Head of caudate nucleus (tissue), 42 donors: ENCODE measurements at regions not wholly inside any gene's neighbourhood (a gene's known extent, or its start where the extent isn't known, plus 50 kb on each side); places are given as distances from the start of the nearest gene placed in this dataset.

Source experiments
- DNase-seq, 42 donors: peaks; one replicate each; pipeline versions ENCODE4 v3.0.0 to v3.0.0-alpha.2; 2020 to 2021; ENCODE audit warnings: mixed read lengths in 7 of 42
- intact Hi-C: fragments of 100-400 bp; cut with DNase I; formaldehyde crosslinking; loops from one replicate; pipeline ENCODE4 v1.15.0; 2022

DNA sequence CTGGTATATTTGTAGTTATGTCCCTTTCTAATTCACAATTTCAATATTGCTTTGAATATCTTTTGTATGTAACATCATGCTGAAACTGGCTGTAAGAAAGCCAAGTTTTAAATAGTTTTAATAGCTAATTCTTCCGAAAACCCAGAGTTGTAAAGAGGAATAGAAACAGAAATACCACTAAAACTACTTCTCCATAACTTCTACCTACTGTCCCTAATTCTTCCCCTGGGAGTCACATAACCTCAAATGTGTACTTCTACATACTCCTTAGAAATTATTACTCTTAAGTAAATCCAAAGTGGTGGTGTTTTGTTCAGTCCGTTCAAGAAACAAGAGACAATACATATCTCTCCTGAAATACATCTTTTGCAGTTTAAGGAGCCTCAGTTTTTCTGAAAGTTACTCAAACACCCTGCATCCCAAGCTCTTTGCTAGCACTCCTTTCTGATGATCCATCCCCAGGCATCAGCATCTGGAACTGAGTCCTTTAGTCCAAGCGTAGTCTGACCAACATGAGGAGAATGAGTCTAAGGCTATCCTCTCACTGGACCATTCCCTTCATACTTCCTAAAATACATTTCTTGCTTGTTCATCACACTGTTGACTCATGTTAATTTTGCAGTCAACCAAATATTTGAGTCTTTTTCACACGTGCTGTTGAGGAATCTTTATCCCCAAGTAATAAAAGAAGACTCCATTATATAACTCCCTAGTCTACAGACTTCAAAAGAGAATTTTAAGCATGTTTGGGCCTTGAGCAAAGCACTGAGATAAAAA is 214.3 kb upstream of the NUDT4 start:
- intact Hi-C loops: no loop called here
- DNase-seq: no peak

DNA sequence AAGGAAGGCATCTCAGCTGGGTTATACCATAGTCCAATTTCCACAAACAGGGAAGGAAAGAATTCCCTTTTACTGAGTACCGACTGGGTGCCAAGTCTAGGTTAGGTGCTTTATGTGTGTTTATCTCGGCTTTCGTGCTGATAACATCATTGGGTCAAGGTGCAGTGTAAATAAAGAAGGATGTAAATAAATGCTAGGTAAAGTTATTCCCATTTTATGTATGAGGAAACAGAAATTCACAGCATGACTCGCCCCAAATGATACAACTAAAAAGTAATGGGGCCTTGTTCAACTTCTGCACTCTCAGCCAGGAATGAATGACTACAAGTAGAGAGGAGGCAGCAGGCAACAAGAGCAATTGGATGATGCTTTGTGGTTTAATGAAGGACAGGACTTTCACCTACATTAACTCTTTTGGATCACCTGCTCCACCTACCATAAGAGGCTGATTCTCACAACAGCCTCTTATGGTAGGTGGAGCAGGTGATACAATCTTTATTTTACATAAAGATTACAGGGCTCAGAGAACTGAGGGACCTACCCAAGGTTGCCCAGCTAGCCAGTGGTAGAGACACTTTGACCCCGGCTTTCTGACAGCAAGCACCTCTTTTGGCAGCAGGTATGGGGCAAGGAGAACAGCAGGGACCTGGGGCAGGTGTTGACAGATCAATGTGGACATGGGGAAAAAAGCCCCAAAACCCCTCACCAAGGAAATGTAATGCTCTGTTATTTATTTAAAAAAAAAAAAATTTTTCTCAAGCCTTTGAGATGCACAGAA is 213.4 kb upstream of the NUDT4 start:
- DNase-seq: no peak

DNA sequence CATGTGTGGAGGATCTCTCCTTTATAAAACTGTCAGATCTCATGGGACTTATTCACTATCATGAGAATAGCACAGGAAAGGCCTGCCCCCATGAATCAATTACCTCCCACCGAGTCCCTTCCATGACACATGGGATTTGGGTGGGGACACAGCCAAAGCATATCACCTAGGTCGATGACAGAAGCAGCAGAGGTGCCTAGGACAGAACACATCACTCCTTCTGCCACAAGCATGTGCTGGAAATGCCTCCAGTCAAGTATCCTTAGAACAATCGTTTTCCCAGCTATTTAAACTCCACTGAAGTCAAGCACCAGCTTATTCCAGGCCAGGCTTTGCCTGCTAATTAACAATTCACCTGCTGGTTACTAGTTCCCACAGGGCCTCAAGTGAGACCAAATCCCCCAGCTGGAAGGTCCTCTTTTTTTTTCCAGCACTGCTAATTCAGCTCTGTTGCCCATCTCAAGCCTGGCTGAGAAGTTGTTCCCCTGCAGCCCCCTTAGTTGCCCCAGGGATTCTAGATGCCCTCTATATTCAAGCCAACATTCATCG is 212.3 kb upstream of the NUDT4 start:
- intact Hi-C loops: no loop called here
- no peak for DNase-seq

More for the DNA sequence above, 213.4 kb upstream of the NUDT4 start:
- intact Hi-C loops: no loop called here

DNA sequence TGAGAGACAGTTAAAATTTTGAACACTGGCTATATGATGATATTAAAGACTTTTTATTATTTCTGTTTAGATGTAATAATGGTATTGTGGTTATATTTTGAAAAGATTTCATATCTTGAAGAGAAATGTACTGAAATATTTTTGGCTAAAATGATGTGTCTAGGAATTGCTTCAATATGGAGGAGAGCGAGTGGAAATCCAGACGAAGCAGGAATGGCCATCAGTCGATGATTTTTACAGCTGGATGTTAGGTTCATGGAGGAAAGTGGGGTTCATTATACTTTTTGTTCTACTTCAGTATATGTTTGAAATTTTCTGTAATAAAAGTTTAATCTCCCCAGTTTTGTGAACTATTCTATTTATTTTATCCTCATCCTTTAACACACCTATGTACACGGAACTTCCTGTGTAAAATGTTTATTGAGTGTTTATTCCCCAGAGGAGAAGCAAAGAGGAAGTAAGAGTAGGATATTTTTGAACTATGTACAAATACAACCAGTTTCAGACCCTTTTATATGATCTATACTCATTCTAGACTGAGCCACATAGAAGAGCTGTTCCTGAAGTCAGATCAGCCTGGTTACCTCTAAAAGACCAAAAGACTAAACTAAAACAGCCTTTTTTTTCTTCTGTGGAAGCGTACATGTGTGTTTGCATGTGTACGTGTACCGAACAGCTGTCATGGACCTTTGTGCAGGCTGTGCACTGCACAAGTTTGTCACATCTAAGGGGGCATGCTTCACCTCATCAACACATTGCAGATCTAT is 211.0 kb upstream of the NUDT4 start:
- intact Hi-C loops: no loop called here
- no peak for DNase-seq

DNA sequence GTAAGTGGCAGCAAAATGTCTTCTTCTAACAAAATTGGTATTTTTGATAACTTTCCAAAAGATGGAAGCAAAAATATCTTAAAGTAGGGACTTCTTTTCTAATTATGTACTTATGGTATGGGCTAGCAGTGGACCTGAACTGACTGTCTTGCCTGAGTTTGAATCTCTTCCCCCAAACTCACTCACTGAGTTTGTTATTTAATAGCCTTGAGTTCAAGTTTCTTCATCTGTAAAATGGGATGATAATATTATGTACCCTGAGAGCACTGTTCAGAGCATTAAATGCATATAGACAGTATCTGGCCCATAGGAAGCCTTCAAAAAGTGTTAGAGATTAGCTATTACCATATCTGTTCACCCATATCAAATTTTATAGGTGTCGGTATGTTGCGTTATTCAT is 210.4 kb upstream of the NUDT4 start:
- DNase-seq: no peak
- intact Hi-C loops: no loop called here

DNA sequence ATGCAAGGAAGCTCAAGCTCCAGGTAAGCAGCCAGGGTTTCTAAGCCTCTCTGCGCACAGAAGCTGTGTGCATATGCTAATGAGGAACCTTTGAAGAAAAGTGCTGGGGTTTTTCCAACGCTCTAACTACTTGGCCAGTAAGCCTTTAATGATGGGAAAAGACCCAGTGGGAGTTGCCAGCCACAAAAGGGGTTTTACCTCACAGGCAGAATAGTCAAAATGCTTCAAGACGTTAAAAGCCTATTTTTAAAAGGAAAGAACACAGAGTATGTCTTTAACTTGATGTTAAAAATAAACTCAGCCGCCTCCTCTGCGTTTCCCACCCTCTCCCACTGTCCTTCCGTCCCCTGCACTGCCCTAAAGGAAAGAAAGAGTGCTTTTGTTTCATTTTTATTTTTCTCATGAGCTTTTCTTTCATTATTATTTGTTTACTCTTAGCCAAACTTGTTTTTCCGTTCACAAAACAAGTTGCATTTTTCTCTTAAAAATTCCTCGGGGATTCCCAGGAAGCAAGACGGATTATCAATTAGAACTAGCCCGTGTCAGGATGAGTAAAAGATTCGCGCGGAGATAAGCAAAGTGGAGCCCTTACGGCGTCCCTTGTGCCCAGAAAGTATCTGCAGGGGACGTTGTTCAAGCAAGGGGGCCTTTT is 209.8 kb upstream of the NUDT4 start:
- peak in 11 of 42 donors; percentile 8 to 49 (median 21) for DNase-seq
- intact Hi-C loops: no loop called here

DNA sequence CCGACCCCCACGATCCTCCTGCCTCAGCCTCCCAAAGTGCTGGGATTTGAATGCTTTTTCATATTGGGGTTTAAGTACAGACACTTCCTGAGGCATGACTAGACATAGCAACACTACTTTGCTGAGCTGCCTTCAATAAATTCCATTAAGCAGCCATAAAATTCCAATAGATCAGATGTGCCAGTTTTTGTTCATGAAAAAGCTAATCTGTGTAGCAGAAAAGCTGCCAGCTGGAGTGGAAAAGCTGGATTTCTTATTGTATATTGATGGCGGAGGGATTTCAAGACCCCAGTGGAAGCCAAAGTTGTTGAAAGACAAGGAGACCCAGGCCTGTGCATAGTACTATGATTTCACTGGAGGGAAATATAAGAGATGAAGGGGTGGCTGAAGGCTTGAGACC is 209.0 kb upstream of the NUDT4 start:
- DNase-seq: no peak
- intact Hi-C loops: no loop called here

DNA sequence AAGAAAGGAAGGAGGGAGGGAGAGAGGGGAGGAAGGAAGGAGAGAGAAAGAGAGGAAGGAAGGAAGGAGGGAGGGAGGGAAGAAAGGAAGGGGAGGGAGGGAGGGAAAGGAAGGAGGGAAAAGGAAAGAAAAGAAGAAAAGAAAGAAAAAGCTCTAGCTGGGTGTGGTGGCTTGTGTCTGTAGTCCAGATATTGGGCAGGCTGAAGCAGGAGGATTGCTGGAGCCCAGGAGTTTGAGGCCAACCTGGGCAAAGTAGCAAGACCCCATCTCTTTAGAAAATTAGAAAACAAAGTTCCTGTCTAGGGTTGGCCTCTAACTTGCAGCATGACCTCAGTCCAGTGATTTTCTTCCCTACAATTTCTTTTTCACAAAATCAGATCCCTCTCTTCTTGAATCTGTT is 208.2 kb upstream of the NUDT4 start:
- intact Hi-C loops: no loop called here

DNA sequence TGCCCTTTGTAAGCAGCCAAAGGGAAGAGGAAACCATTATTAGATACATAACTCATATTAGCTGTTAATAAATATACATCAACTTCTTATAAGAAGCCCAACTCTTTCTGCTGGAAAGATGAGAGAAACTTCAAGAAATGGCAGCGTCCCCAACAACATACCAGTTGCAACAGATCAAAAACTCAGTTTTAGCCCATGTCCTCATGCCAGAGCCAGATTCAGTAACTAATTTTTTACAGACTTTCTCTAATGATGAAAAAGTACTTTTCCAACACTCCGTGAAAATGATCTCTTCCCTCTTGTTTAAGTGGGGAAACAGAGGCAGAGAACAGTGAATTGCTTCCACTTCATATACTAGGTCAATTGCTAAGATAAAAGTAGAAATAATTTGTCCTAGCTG is 206.8 kb upstream of the NUDT4 start:
- DNase-seq: no peak
- intact Hi-C loops: no loop called here

More for the DNA sequence above, 208.2 kb upstream of the NUDT4 start:
- no peak for DNase-seq

DNA sequence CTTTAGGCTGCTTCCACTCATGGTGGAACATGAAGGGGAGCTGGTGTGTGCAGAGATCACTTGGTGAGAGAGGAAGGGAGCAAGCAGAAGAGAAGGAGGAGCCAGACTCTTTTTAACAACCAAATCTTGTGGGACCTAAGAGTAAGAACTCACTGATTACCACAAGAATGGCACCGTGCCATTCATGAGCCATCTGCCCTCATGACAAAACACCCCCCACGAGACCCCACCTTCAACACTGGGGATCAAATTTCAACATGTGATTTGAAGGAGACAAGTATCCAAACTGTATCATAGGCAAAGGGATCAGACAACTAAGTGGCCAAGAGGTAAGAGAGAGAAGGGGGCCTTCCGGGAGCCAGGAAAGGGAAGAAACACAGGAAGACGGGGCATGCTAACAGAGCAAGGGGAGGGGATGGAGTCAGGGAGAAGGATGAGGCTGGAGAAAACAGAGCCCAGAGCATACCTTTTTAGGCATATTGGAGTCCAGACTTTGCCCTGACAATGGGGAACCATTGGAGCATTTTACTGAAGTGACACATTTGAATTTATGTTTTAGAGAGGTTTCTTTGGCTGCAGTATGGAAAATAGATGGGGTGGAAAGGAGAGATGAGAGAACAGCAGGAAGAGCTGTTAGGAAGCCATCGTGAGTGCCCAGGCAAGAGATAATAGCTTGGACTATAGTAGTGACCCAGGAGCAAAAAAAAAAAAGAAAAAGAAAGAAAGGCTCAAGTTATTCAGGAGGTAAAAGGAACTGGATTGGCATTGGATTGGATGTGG is 204.4 kb upstream of the NUDT4 start:
- intact Hi-C loops: no loop called here
- no peak for DNase-seq

DNA sequence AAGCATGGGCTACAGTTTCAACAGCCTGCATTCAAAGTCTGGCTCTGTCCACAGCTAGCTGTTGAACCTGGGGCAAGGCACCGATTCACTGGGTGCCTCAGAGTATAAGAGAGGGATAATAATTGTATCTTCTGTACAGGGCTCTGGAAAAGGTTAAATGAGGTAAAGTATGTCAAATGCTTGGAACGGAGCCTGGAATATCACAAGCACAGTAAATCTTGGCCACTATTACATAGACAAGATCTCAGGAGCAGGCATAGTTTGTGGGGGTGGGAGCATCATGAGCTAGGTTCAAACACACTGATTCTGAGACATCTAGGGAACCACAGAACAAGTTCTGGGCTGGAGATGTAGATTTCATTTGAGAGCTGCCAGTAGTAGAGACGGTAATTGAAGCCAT is 203.7 kb upstream of the NUDT4 start:
- intact Hi-C loops: no loop called here
- DNase-seq: no peak

DNA sequence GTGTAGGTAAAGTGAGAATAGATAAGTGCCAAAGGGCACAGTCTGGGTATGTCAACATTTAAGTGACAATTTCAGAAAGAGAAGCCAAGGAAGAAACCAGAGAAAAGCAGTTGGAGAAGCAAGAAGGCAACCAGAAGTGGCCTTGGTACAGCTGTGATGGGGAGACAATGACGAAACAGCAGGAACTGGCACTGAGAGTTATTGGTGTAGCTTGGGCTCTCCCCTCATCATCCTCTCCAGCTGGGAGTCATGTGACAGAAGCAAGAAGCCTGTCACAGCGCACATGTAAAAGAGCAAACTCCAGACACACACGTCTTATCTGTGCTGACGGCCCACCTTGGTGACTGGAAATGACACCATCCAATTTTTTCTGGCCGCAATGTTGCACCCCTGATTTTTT is 203.3 kb upstream of the NUDT4 start:
- intact Hi-C loops: no loop called here
- DNase-seq: no peak

DNA sequence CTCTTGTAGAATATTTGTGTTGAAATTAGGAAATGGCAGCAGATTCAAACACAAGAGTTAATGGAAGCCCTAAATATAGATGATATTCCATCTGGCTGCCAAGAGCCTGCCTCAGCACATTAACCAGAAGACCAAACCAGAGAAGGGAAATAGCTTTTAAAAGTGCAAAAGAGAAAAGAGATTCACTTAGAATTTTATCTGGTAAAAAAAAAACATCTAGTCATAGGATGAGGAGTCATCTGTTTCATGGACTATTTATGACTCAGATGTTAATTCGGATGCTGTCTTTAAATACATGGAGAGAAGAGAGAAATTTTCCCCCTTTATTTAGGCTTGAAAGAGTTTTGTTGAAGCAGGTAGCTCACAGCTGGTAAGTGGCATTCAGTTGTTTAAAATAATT is 201.6 kb upstream of the NUDT4 start:
- DNase-seq: no peak
- intact Hi-C loops: no loop called here

DNA sequence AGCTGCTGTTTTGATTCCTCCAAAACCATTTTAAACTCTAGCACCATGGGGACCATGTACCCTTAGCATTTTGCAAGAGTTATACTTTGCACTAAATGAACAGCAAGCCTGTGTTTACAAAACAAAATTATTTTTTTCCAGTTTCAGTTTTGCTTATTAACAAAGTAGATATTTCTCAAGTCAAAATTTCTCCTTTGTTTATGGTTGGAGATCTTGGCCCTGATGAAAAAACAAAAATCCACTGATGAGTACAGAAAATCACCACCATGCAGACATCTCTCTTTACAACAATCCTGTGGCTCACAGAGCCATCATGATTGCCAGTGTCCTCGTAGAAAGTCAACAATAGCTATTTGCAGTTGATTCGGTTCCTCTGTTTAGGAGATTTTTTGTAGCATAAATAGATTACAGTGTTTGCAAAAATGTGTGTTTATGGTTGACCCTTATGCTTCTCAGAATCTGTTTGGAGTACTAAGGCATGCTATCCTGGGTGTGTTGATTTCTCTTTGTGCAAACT is 201.1 kb upstream of the NUDT4 start:
- intact Hi-C loops: no loop called here
- DNase-seq: no peak

DNA sequence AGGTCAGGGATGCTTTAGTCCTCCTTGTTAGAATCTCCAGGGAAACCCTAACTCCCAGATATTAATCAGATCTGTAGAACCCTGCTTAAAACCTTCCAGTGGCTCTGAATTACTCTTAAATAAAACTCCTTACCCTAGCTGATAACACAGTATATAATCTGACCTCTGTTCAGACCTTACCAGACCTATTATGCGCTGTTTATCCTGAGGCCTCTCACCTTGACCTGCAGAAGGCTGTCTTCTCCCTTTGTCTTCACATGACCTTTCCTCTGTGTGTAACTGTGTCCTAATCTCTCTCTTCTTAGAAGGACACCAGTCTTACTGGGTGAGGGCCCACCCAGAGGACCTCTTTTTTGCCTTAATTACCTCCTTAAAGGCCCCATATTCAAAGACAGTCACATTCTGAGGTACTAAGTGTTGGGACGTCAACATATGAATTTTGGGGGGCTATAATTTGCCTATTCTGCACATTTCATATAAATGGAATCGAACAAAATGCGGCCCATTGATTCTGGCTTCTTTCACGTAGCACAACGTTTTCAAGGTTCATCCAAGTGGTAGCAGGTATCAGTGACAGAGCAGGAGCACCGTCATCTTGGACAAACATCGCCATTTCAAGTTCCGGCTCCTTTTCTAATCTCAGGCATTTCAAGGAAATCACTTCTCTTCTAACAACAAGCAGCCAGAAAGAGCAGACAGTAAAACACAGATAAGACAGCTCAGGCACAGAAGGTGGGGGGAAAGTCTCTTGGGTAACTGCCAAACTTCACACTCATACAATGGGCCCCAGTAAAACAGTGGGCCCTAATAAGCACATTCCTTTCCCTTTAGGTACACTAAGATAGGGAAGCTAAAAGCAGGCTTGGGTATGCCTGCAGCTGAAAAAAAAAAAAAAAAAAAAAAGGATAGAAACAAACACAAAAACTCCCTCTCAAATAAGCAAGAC is 200.2 kb upstream of the NUDT4 start:
- no peak for DNase-seq
- intact Hi-C loops: no loop called here

DNA sequence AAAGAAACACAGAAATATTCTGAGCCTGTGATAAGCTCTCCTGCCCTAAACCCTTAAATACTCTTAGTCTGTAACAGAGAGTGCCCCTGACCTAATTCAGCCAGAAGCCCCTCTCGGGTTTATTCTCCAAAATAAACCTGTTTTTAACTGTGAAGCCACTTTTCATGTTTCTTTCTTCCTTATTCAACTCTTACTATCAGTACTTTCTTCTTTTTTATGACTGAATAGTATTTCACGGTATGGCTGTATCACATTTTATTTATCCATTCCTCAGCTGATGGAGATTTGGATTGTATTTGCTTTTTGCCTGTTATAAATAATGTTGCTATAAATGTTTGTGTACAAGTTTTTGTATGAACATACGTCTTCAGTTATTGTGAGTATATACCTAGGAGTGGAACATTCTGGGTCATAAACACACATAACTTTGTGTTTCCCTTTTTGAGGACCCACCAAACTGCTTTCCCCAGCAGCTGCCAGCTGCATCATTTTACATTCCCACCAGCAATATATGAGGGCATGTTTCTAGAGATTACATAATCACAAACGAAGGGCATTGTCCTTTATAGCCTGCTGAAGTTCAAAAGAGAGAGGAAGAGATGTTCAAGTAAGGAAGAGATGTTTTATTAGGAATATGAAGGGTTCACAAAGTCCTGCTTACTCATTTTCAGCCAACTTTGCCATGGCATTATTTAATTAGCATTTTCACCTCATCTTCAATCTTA is 199.4 kb upstream of the NUDT4 start:
- DNase-seq: no peak
- intact Hi-C loops: no loop called here

DNA sequence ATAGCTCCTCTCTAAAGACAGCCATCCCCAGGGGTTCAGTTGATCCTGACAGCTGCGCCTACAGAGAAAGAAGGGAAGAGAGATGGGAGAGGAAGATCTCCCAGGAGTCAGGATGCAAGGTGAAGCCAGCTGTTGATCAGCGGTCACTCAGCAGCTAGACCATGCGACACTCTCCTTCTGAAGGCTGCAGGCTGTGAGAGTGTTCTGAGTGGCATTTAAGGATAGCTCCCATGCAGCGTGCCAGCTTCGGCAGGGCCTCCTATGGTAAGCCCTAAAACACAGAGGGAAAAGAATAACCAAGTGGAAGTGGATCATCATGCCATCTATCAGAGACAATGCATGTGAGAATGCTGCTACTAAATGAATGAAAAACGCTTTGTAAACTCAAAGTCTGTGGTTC is 197.9 kb upstream of the NUDT4 start:
- no peak for DNase-seq
- intact Hi-C loops: no loop called here
